Fibroblast of lung (primary cell): ENCODE measurements at regions not wholly inside any gene's neighbourhood (a gene's known extent, or its start where the extent isn't known, plus 50 kb on each side); places are given as distances from the start of the nearest gene placed in this dataset.

Experiments
- DNase-seq, 2 donors: peaks; one replicate each; pipeline versions ENCODE4 v3.0.0 to v3.0.0-alpha.2; 2010; ENCODE audit warnings: low read depth in 2 of 2
- H2AFZ ChIP-seq: 2 replicates; pipeline ENCODE4 v1.5.1; 2012; ENCODE audit warnings: low read length, control low read depth, inconsistent platforms
- H3K27ac ChIP-seq: 2 replicates; pipeline ENCODE4 v1.5.1; 2011; ENCODE audit warnings: low read length, control low read depth; ENCODE audit not compliant: insufficient read depth
- H3K27me3 ChIP-seq: 2 replicates; pipeline ENCODE4 v1.5.1; 2011; ENCODE audit warnings: mild to moderate bottlenecking, low read length; ENCODE audit not compliant: control insufficient read depth, insufficient read depth
- H3K36me3 ChIP-seq: 2 replicates; pipeline ENCODE4 v1.5.1; 2011; ENCODE audit warnings: low read length; ENCODE audit not compliant: control insufficient read depth, insufficient read depth
- H3K4me1 ChIP-seq: 2 replicates; pipeline ENCODE4 v1.5.1; 2011; ENCODE audit warnings: low read length; ENCODE audit not compliant: control insufficient read depth, insufficient read depth; ENCODE audit errors: extremely low read depth
- H3K4me2 ChIP-seq: 2 replicates; pipeline ENCODE4 v1.5.1; 2011; ENCODE audit warnings: low read length, control low read depth; ENCODE audit not compliant: insufficient read depth; ENCODE audit errors: extremely low read depth
- H3K4me3 ChIP-seq, 4 experiments: fragments of 200-600 bp in 1 of 4; sonication (generic) in 1 of 4; replicated peaks in 1 of 4; 2 replicates each; pipeline ENCODE4 v1.5.1; 2011 to 2016; ENCODE audit warnings: low read length in 4 of 4, low read depth in 3 of 4, mild to moderate bottlenecking in 3 of 4, control low read depth in 2 of 4, inconsistent platforms in 1 of 4, mixed read lengths in 1 of 4; ENCODE audit not compliant: insufficient read depth in 1 of 4; ENCODE audit errors: control extremely low read depth in 1 of 4
- H3K79me2 ChIP-seq: 2 replicates; pipeline ENCODE4 v1.5.1; 2012; ENCODE audit warnings: mild to moderate bottlenecking, low read length, inconsistent platforms; ENCODE audit not compliant: control insufficient read depth, insufficient read depth
- H3K9ac ChIP-seq: 2 replicates; pipeline ENCODE4 v1.5.1; 2011; ENCODE audit warnings: mild to moderate bottlenecking, low read length, control low read depth; ENCODE audit not compliant: insufficient read depth
- H3K9me3 ChIP-seq: 2 replicates; pipeline ENCODE4 v1.5.1; 2012; ENCODE audit warnings: low read depth, low read length; ENCODE audit not compliant: control insufficient read depth, insufficient read depth
- H4K20me1 ChIP-seq: 2 replicates; pipeline ENCODE4 v1.5.1; 2011; ENCODE audit warnings: low read length; ENCODE audit not compliant: control insufficient read depth, insufficient read depth; ENCODE audit errors: extremely low read depth
- CTCF ChIP-seq, 2 donors: IDR thresholded peaks in 1 of 2; conservative IDR thresholded peaks in 1 of 2; 1 replicate in 1 of 2; 2 replicates in 1 of 2; pipeline ENCODE4 v1.5.1; 2011 to 2012; ENCODE audit warnings: low read length in 2 of 2, control low read depth in 1 of 2, inconsistent platforms in 1 of 2, low read depth in 1 of 2, mild to moderate bottlenecking in 1 of 2
- EZH2 ChIP-seq: IDR thresholded peaks from 2 replicates; pipeline ENCODE4 v1.5.1; 2012; ENCODE audit warnings: low read length, control low read depth, mild to moderate bottlenecking; ENCODE audit errors: missing control alignments

GRCh38 chr5:96262105-96262504, 170.9 kb downstream of the PCSK1 start:
- peaks cover 9% of the 10 kb centered on the region for H3K4me1 ChIP-seq
- no peak for DNase-seq
- no peak overlapping the region for H3K4me3 ChIP-seq
- no peak overlapping the region for H3K9ac ChIP-seq
- H3K4me2 ChIP-seq: no peak overlapping the region
- H2AFZ ChIP-seq: no peak overlapping the region
- no peaks in the 10 kb centered on the region for H3K79me2 ChIP-seq
- no peaks in the 10 kb centered on the region for H3K9me3 ChIP-seq
- TF ChIP-seq CTCF (conservative IDR thresholded peaks at IDR 0.05 in 1 of 2, IDR thresholded peaks at IDR 0.05 in 1 of 2; ENCODE audit: low read depth in 1 of 2, low read length in 2 of 2): no peak
- TF ChIP-seq EZH2: no peak
- no peaks in the 10 kb centered on the region for H3K27me3 ChIP-seq
- no peak overlapping the region for H3K27ac ChIP-seq
- no peaks in the 10 kb centered on the region for H4K20me1 ChIP-seq
- H3K36me3 ChIP-seq: no peaks in the 10 kb centered on the region

- H3K9ac ChIP-seq: no peak overlapping the region
- no peak overlapping the region for H3K4me2 ChIP-seq
- H3K9me3 ChIP-seq: no peaks in the 10 kb centered on the region
- no peak overlapping the region for H3K4me3 ChIP-seq
- no peaks in the 10 kb centered on the region for H3K27me3 ChIP-seq
- H2AFZ ChIP-seq: no peak overlapping the region
- DNase-seq: no peak
- no peaks in the 10 kb centered on the region for H3K79me2 ChIP-seq
- H3K4me1 ChIP-seq: peaks cover 12% of the 10 kb centered on the region
- H3K36me3 ChIP-seq: no peaks in the 10 kb centered on the region
- H3K27ac ChIP-seq: no peak overlapping the region
- TF ChIP-seq EZH2 (no peak), CTCF (conservative IDR thresholded peaks at IDR 0.05 in 1 of 2, IDR thresholded peaks at IDR 0.05 in 1 of 2; ENCODE audit: low read depth in 1 of 2, low read length in 2 of 2) (no peak)
- H4K20me1 ChIP-seq: no peaks in the 10 kb centered on the region
These were observed 173.0 kb downstream of the PCSK1 start for GRCh38 chr5:96260009-96260408.

- Histone ChIP-seq H3K4me2 (peak overlapping the region; percentile 38), H3K4me3 (no peak overlapping the region), H3K4me1 (peaks cover 12% of the 10 kb centered on the region), H3K9ac (no peak overlapping the region), H3K27me3 (no peaks in the 10 kb centered on the region), H2AFZ (no peak overlapping the region), H3K79me2 (no peaks in the 10 kb centered on the region), H4K20me1 (no peaks in the 10 kb centered on the region), H3K36me3 (no peaks in the 10 kb centered on the region), H3K27ac (peak overlapping the region; percentile 52), H3K9me3 (no peaks in the 10 kb centered on the region)
- peak; percentile 57 to 74 for DNase-seq
- TF ChIP-seq EZH2 (no peak), CTCF (conservative IDR thresholded peaks at IDR 0.05 in 1 of 2, IDR thresholded peaks at IDR 0.05 in 1 of 2; ENCODE audit: low read depth in 1 of 2, low read length in 2 of 2) (no peak)
These were observed 173.8 kb downstream of the PCSK1 start for GRCh38 chr5:96259151-96259772.
